ENCODE measurements at regions not wholly inside any gene's neighbourhood (a gene's known extent, or its start where the extent isn't known, plus 50 kb on each side); places are given as distances from the start of the nearest gene placed in this dataset.

- Histone ChIP-seq H3K27me3 (ENCODE audit: low read depth) (no peaks in the 10 kb centered on the region), H3K9me3 (no peaks in the 10 kb centered on the region), H3K36me3 (no peaks in the 10 kb centered on the region), H3K4me1 (no peaks in the 10 kb centered on the region), H3K4me3 (no peak overlapping the region), H3K27ac (no peak overlapping the region)
- DNase-seq (no peak), ATAC-seq (no peak)
- intact Hi-C loops (cut with DNase I) = no loop called here
- TF ChIP-seq CTCF (IDR thresholded peaks at IDR 0.05) = no peak
Observed at GRCh38 chr1:200267458-200267857, 142.4 kb downstream of the ZNF281 start.

- no peaks in the 10 kb centered on the region for H3K9me3 ChIP-seq
- no peaks in the 10 kb centered on the region for H3K36me3 ChIP-seq
- intact Hi-C loops (cut with DNase I) = no loop called here
- no peak for TF ChIP-seq CTCF (IDR thresholded peaks at IDR 0.05)
- ATAC-seq (no peak), DNase-seq (no peak)
- no peaks in the 10 kb centered on the region for H3K27me3 ChIP-seq (ENCODE audit: low read depth)
- no peaks in the 10 kb centered on the region for H3K4me1 ChIP-seq
- no peak overlapping the region for H3K4me3 ChIP-seq
- no peak overlapping the region for H3K27ac ChIP-seq
Observed at GRCh38 chr1:200266871-200267270, 143.0 kb downstream of the ZNF281 start.

- no peak for TF ChIP-seq CTCF (IDR thresholded peaks at IDR 0.05)
- intact Hi-C loops (cut with DNase I) = no loop called here
- ATAC-seq = no peak
Observed at GRCh38 chr1:200265881-200266280, 144.0 kb downstream of the ZNF281 start.

GRCh38 chr1:200265104-200265503 lies 144.7 kb downstream of the ZNF281 start:
- no peaks in the 10 kb centered on the region for H3K9me3 ChIP-seq
- H3K27me3 ChIP-seq (ENCODE audit: low read depth) = no peaks in the 10 kb centered on the region
- no peak for ATAC-seq
- H3K4me1 ChIP-seq = no peaks in the 10 kb centered on the region
- DNase-seq = no peak
- intact Hi-C loops (cut with DNase I) = no loop called here
- TF ChIP-seq CTCF (IDR thresholded peaks at IDR 0.05) = no peak
- H3K27ac ChIP-seq = no peak overlapping the region
- H3K4me3 ChIP-seq = no peak overlapping the region
- H3K36me3 ChIP-seq = no peaks in the 10 kb centered on the region

More at GRCh38 chr1:200265881-200266280, 144.0 kb downstream of the ZNF281 start:
- no peak overlapping the region for H3K4me3 ChIP-seq
- no peaks in the 10 kb centered on the region for H3K4me1 ChIP-seq
- no peaks in the 10 kb centered on the region for H3K9me3 ChIP-seq
- DNase-seq = no peak
- no peaks in the 10 kb centered on the region for H3K36me3 ChIP-seq
- H3K27ac ChIP-seq = no peak overlapping the region
- no peaks in the 10 kb centered on the region for H3K27me3 ChIP-seq (ENCODE audit: low read depth)

- H3K27ac ChIP-seq = no peak overlapping the region
- DNase-seq (no peak), ATAC-seq (no peak)
- H3K4me1 ChIP-seq = no peaks in the 10 kb centered on the region
- H3K4me3 ChIP-seq = no peak overlapping the region
- intact Hi-C loops (cut with DNase I) = no loop called here
- no peak for TF ChIP-seq CTCF (IDR thresholded peaks at IDR 0.05)
- H3K36me3 ChIP-seq = no peaks in the 10 kb centered on the region
- H3K9me3 ChIP-seq = no peaks in the 10 kb centered on the region
- H3K27me3 ChIP-seq (ENCODE audit: low read depth) = no peaks in the 10 kb centered on the region
Observed at GRCh38 chr1:200263203-200263602, 146.6 kb downstream of the ZNF281 start.

Measured in lower lobe of right lung (tissue), 2 donors.